IPS DF 6.9 (cell line): ENCODE measurements at regions not wholly inside any gene's neighbourhood (a gene's known extent, or its start where the extent isn't known, plus 50 kb on each side); places are given as distances from the start of the nearest gene placed in this dataset.

Experiments used
- DNase-seq: peaks from one replicate; pipeline ENCODE4 v3.0.0-alpha.2; 2013; ENCODE audit warnings: low read depth, low spot score
- H3K27ac ChIP-seq: one replicate; pipeline ENCODE4 v1.5.1; 2013; ENCODE audit warnings: low read length, control low read depth
- H3K27me3 ChIP-seq: 2 replicates; pipeline ENCODE4 v1.6.1; 2013; ENCODE audit warnings: mild to moderate bottlenecking, low read length; ENCODE audit not compliant: control insufficient read depth, insufficient read depth
- H3K36me3 ChIP-seq: 2 replicates; pipeline ENCODE4 v1.6.1; 2013; ENCODE audit warnings: low read length; ENCODE audit not compliant: control insufficient read depth, insufficient read depth
- H3K4me1 ChIP-seq: 2 replicates; pipeline ENCODE4 v1.6.1; 2013; ENCODE audit warnings: low read length; ENCODE audit not compliant: control insufficient read depth, insufficient read depth
- H3K4me3 ChIP-seq: 2 replicates; pipeline ENCODE4 v1.5.1; 2013; ENCODE audit warnings: mild to moderate bottlenecking, low read length
- H3K9me3 ChIP-seq: 2 replicates; pipeline ENCODE4 v1.6.1; 2013; ENCODE audit warnings: low read length, inconsistent platforms; ENCODE audit not compliant: control insufficient read depth, insufficient read depth
- WGBS: extraction: QIAGEN DNeasy Blood & Tissue Kit; methylation state at CpG from one replicate; pipeline ENCODE4 v1.1.7; 2013; ENCODE audit warnings: mixed read lengths, missing lambda C conversion rate; ENCODE audit not compliant: insufficient read length, insufficient coverage; 5-methylcytosine and 5-hydroxymethylcytosine counted together

- Histone ChIP-seq H3K36me3 (no peaks in the 10 kb centered on the region), H3K27me3 (no peaks in the 10 kb centered on the region), H3K27ac (no peak overlapping the region), H3K4me1 (no peaks in the 10 kb centered on the region), H3K9me3 (no peaks in the 10 kb centered on the region), H3K4me3 (no peak overlapping the region)
- WGBS, result no CpG with 5 or more reads among the region's 2 CpGs
- DNase-seq, result no peak
Measured at GRCh38 chr2:45320956-45321355, 290.1 kb downstream of the SRBD1 start.

- Histone ChIP-seq H3K4me3 (no peak overlapping the region), H3K27ac (no peak overlapping the region), H3K9me3 (no peaks in the 10 kb centered on the region), H3K27me3 (peaks cover 1% of the 10 kb centered on the region; the same call in 1 of the 2 replicates), H3K4me1 (no peaks in the 10 kb centered on the region), H3K36me3 (no peaks in the 10 kb centered on the region)
- DNase-seq, result no peak
- no CpG with 5 or more reads among the region's 7 CpGs for WGBS
Measured at GRCh38 chr2:45319683-45320455, 291.2 kb downstream of the SRBD1 start.

GRCh38 chr2:45318686-45319085 lies 292.4 kb downstream of the SRBD1 start:
- no CpG with 5 or more reads among the region's 4 CpGs for WGBS
- Histone ChIP-seq H3K27ac (no peak overlapping the region), H3K36me3 (no peaks in the 10 kb centered on the region)

GRCh38 chr2:45316576-45317338 lies 294.3 kb downstream of the SRBD1 start:
- no peaks in the 10 kb centered on the region for H3K9me3 ChIP-seq
- H3K4me3 ChIP-seq, result no peak overlapping the region
- DNase-seq, result no peak
- H3K27ac ChIP-seq, result no peak overlapping the region
- no peaks in the 10 kb centered on the region for H3K36me3 ChIP-seq
- no CpG with 5 or more reads among the region's 10 CpGs for WGBS
- peaks cover 1% of the 10 kb centered on the region; the same call in 1 of the 2 replicates for H3K27me3 ChIP-seq
- no peaks in the 10 kb centered on the region for H3K4me1 ChIP-seq

More at GRCh38 chr2:45318686-45319085, 292.4 kb downstream of the SRBD1 start:
- H3K27me3 ChIP-seq, result peaks cover 1% of the 10 kb centered on the region; the same call in 1 of the 2 replicates
- H3K4me3 ChIP-seq, result no peak overlapping the region
- no peaks in the 10 kb centered on the region for H3K9me3 ChIP-seq
- DNase-seq, result no peak
- no peaks in the 10 kb centered on the region for H3K4me1 ChIP-seq

GRCh38 chr2:45315861-45316260 lies 295.2 kb downstream of the SRBD1 start:
- no peak for DNase-seq
- WGBS, result no CpG with 5 or more reads among the region's 3 CpGs
- no peak overlapping the region for H3K4me3 ChIP-seq
- no peaks in the 10 kb centered on the region for H3K36me3 ChIP-seq
- no peaks in the 10 kb centered on the region for H3K9me3 ChIP-seq
- peaks cover 1% of the 10 kb centered on the region; the same call in 1 of the 2 replicates for H3K27me3 ChIP-seq
- no peaks in the 10 kb centered on the region for H3K4me1 ChIP-seq
- H3K27ac ChIP-seq, result no peak overlapping the region

- Histone ChIP-seq H3K27me3 (peaks cover 1% of the 10 kb centered on the region; the same call in 1 of the 2 replicates), H3K4me1 (no peaks in the 10 kb centered on the region), H3K36me3 (no peaks in the 10 kb centered on the region), H3K4me3 (no peak overlapping the region), H3K27ac (no peak overlapping the region), H3K9me3 (no peaks in the 10 kb centered on the region; the same call in 1 of the 2 replicates)
- WGBS, result no CpG with 5 or more reads among the region's 7 CpGs
- DNase-seq, result no peak
Measured at GRCh38 chr2:45312275-45312674, 298.8 kb downstream of the SRBD1 start.

- no peak overlapping the region for H3K27ac ChIP-seq
- H3K9me3 ChIP-seq, result no peaks in the 10 kb centered on the region; the same call in 1 of the 2 replicates
- WGBS, result no CpG with 5 or more reads among the region's 2 CpGs
- H3K4me1 ChIP-seq, result no peaks in the 10 kb centered on the region
- peaks cover 1% of the 10 kb centered on the region; the same call in 1 of the 2 replicates for H3K27me3 ChIP-seq
- no peaks in the 10 kb centered on the region for H3K36me3 ChIP-seq
- DNase-seq, result no peak
- no peak overlapping the region for H3K4me3 ChIP-seq
Measured at GRCh38 chr2:45311559-45311958, 299.5 kb downstream of the SRBD1 start.

GRCh38 chr2:45307147-45307546 lies 297.9 kb upstream of the SIX2 start:
- H3K4me1 ChIP-seq, result no peaks in the 10 kb centered on the region
- H3K27ac ChIP-seq, result no peak overlapping the region
- no CpG with 5 or more reads among the region's 11 CpGs for WGBS
- H3K9me3 ChIP-seq, result no peaks in the 10 kb centered on the region; the same call in 1 of the 2 replicates
- DNase-seq, result no peak
- no peaks in the 10 kb centered on the region for H3K36me3 ChIP-seq
- H3K4me3 ChIP-seq, result no peak overlapping the region
- no peaks in the 10 kb centered on the region for H3K27me3 ChIP-seq

- Histone ChIP-seq H3K4me3 (no peak overlapping the region), H3K27ac (no peak overlapping the region), H3K27me3 (no peaks in the 10 kb centered on the region), H3K9me3 (no peaks in the 10 kb centered on the region; the same call in 1 of the 2 replicates), H3K36me3 (no peaks in the 10 kb centered on the region), H3K4me1 (no peaks in the 10 kb centered on the region)
- no peak for DNase-seq
- WGBS, result no CpG with 5 or more reads among the region's 3 CpGs
Measured at GRCh38 chr2:45305599-45305998, 296.3 kb upstream of the SIX2 start.

GRCh38 chr2:45303417-45304202 lies 294.4 kb upstream of the SIX2 start:
- Histone ChIP-seq H3K27me3 (no peaks in the 10 kb centered on the region), H3K27ac (no peak overlapping the region), H3K4me1 (no peaks in the 10 kb centered on the region), H3K36me3 (no peaks in the 10 kb centered on the region), H3K4me3 (no peak overlapping the region), H3K9me3 (no peaks in the 10 kb centered on the region)
- DNase-seq, result no peak
- no CpG with 5 or more reads among the region's 5 CpGs for WGBS
